ENCODE measurements at regions not wholly inside any gene's neighbourhood (a gene's known extent, or its start where the extent isn't known, plus 50 kb on each side); places are given as distances from the start of the nearest gene placed in this dataset.

GRCh38 chr1:38569932-38570656 lies 289.5 kb downstream of the RRAGC start:
- TF ChIP-seq, protein P1, sequence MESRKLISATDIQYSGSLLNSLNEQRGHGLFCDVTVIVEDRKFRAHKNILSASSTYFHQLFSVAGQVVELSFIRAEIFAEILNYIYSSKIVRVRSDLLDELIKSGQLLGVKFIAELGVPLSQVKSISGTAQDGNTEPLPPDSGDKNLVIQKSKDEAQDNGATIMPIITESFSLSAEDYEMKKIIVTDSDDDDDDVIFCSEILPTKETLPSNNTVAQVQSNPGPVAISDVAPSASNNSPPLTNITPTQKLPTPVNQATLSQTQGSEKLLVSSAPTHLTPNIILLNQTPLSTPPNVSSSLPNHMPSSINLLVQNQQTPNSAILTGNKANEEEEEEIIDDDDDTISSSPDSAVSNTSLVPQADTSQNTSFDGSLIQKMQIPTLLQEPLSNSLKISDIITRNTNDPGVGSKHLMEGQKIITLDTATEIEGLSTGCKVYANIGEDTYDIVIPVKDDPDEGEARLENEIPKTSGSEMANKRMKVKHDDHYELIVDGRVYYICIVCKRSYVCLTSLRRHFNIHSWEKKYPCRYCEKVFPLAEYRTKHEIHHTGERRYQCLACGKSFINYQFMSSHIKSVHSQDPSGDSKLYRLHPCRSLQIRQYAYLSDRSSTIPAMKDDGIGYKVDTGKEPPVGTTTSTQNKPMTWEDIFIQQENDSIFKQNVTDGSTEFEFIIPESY (IDR thresholded peaks at IDR 0.05; ENCODE audit: extremely low read depth, insufficient replicate concordance, low read length), result no peak
- TF ChIP-seq, protein P2, sequence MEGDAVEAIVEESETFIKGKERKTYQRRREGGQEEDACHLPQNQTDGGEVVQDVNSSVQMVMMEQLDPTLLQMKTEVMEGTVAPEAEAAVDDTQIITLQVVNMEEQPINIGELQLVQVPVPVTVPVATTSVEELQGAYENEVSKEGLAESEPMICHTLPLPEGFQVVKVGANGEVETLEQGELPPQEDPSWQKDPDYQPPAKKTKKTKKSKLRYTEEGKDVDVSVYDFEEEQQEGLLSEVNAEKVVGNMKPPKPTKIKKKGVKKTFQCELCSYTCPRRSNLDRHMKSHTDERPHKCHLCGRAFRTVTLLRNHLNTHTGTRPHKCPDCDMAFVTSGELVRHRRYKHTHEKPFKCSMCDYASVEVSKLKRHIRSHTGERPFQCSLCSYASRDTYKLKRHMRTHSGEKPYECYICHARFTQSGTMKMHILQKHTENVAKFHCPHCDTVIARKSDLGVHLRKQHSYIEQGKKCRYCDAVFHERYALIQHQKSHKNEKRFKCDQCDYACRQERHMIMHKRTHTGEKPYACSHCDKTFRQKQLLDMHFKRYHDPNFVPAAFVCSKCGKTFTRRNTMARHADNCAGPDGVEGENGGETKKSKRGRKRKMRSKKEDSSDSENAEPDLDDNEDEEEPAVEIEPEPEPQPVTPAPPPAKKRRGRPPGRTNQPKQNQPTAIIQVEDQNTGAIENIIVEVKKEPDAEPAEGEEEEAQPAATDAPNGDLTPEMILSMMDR (IDR thresholded peaks at IDR 0.05 in 2 of 3, conservative IDR thresholded peaks at IDR 0.05 in 1 of 3; ENCODE audit: borderline replicate concordance in 1 of 3, insufficient read depth in 1 of 3, low read depth in 2 of 3, low read length in 2 of 3), result no peak
- no peak for TF ChIP-seq SIN3A (IDR thresholded peaks at IDR 0.05; ENCODE audit: low read depth)
- no peak for TF ChIP-seq REST (IDR thresholded peaks at IDR 0.05; ENCODE audit: low read depth)
